HepG2 (cell line): ENCODE measurements at regions not wholly inside any gene's neighbourhood (a gene's known extent, or its start where the extent isn't known, plus 50 kb on each side); places are given as distances from the start of the nearest gene placed in this dataset.

Source experiments
- ATAC-seq: fragments of 200-7000 bp; cut with Tn5 transposase; 3 replicates; pipeline ENCODE4 v1.9.1; 2020; ENCODE audit warnings: mild to moderate bottlenecking, moderate library complexity
- BruUV-seq: library from RNA; stranded (reverse); fragments of 400-500 nt; replicated peaks from 2 replicates; lab custom pipeline; 2021; lab: Mats Ljungman, UMichigan
- CTCF ChIA-PET: fragments of 300-600 bp; formaldehyde crosslinking; extraction: SDS; loops from one replicate; lab custom pipeline; 2021; ENCODE audit warnings: low total read pairs, inconsistent platforms, low intra/inter-chr PET ratio; lab: Yijun Ruan, JAX
- POLR2A ChIA-PET: fragments of 350-600 bp; sonication (Branson Sonifier 250); formaldehyde crosslinking; loops from one replicate; lab custom pipeline; 2020; ENCODE audit warnings: antibody characterized with exemption, inconsistent platforms; lab: Yijun Ruan, JAX
- DNase-seq: peaks from one replicate; pipeline ENCODE4 v3.0.0-alpha.2; 2015; ENCODE audit warnings: low spot score
- FAIRE-seq: peaks from 3 replicates; lab custom pipeline; 2011; peaks lifted over from hg19 to GRCh38; lab: Jason Lieb, UNC
- H2AFZ ChIP-seq: one replicate; pipeline ENCODE4 v1.6.1; 2011; ENCODE audit warnings: low read length, inconsistent platforms
- H3K27ac ChIP-seq: fragments of 300-600 bp; 3 replicates; pipeline ENCODE4 v1.8.0; 2011; ENCODE audit warnings: mixed run types, mild to moderate bottlenecking, mixed read lengths, low read length, inconsistent platforms; ENCODE audit not compliant: insufficient read depth; ENCODE audit errors: extremely low read length
- H3K27me3 ChIP-seq, 2 experiments: fragments of 200-600 bp in 1 of 2; 2 replicates in 1 of 2; 3 replicates in 1 of 2; pipeline versions ENCODE4 v1.6.0 to v1.8.0; 2011; ENCODE audit warnings: low read length in 2 of 2, mild to moderate bottlenecking in 2 of 2, moderate library complexity in 2 of 2, inconsistent platforms in 1 of 2; ENCODE audit not compliant: insufficient read depth in 2 of 2, control insufficient read depth in 1 of 2
- H3K36me3 ChIP-seq, 2 experiments: fragments of 200-600 bp in 1 of 2; replicated peaks in 1 of 2; 2 replicates in 1 of 2; 3 replicates in 1 of 2; pipeline versions ENCODE4 v1.5.1 to v1.8.0; 2011; ENCODE audit warnings: low read length in 2 of 2, inconsistent platforms in 1 of 2; ENCODE audit not compliant: insufficient read depth in 2 of 2, control insufficient read depth in 1 of 2
- H3K4me1 ChIP-seq: 2 replicates; pipeline ENCODE4 v1.5.1; 2012; ENCODE audit warnings: low read length, inconsistent platforms; ENCODE audit not compliant: insufficient read depth
- H3K4me2 ChIP-seq: 2 replicates; pipeline ENCODE4 v1.6.0; 2011; ENCODE audit warnings: low read depth, low read length, inconsistent platforms
- H3K4me3 ChIP-seq, 3 experiments: fragments of 200-600 bp in 1 of 3; sonication (generic), shearing (Covaris generic) in 1 of 3; replicated peaks in 1 of 3; 2 replicates each; pipeline ENCODE4 v1.5.1; 2011 to 2016; ENCODE audit warnings: low read length in 3 of 3, inconsistent platforms in 2 of 3, low read depth in 2 of 3, mild to moderate bottlenecking in 2 of 3, control low read depth in 1 of 3, mixed read lengths in 1 of 3; ENCODE audit not compliant: insufficient read depth in 1 of 3
- H3K79me2 ChIP-seq: one replicate; pipeline ENCODE4 v1.6.1; 2011; ENCODE audit warnings: low read length, inconsistent platforms; ENCODE audit not compliant: insufficient read depth
- H3K9ac ChIP-seq: 2 replicates; pipeline ENCODE4 v1.6.0; 2011; ENCODE audit warnings: mild to moderate bottlenecking, low read depth, low read length, inconsistent platforms; ENCODE audit not compliant: insufficient read depth
- H3K9me3 ChIP-seq: 2 replicates; pipeline ENCODE4 v1.5.1; 2012; ENCODE audit warnings: mild to moderate bottlenecking, low read length
- H4K20me1 ChIP-seq: 2 replicates; pipeline ENCODE4 v1.6.0; 2011; ENCODE audit warnings: inconsistent platforms, mild to moderate bottlenecking, low read length, moderate library complexity; ENCODE audit not compliant: insufficient read depth
- FOXC1 ChIP-seq: sonication (generic); formaldehyde crosslinking; IDR thresholded peaks from 2 replicates; pipeline ENCODE4 v1.8.0; 2022; ENCODE audit warnings: mild to moderate bottlenecking, missing genetic modification reagents, borderline replicate concordance
- HNF4A ChIP-seq: sonication (generic); formaldehyde crosslinking; IDR thresholded peaks from 2 replicates; pipeline ENCODE4 v1.4.0; 2020; ENCODE audit warnings: missing genetic modification reagents
- MEIS2 ChIP-seq: sonication (generic); formaldehyde crosslinking; IDR thresholded peaks from 2 replicates; pipeline ENCODE4 v1.9.0; 2021; ENCODE audit warnings: mild to moderate bottlenecking, missing genetic modification reagents
- NFE2L2 ChIP-seq: fragments of 150-350 bp; IDR thresholded peaks from 2 replicates; pipeline ENCODE4 v1.6.1; 2014; ENCODE audit warnings: low read length
- SIN3A ChIP-seq: IDR thresholded peaks from 2 replicates; pipeline ENCODE4 v1.6.1; 2011; ENCODE audit warnings: low read depth, mild to moderate bottlenecking, control low read depth, low read length, borderline replicate concordance
- SKI ChIP-seq: fragments of 450-650 bp; IDR thresholded peaks from one replicate; pipeline ENCODE4 v1.6.1; 2018; ENCODE audit warnings: mild to moderate bottlenecking; ENCODE audit not compliant: partially characterized antibody
- TCF7 ChIP-seq: sonication (generic); IDR thresholded peaks from 2 replicates; pipeline ENCODE4 v1.6.1; 2016; ENCODE audit warnings: antibody characterized with exemption, low read depth
- TCF7L2 ChIP-seq: IDR thresholded peaks from 2 replicates; pipeline ENCODE4 v1.6.1; 2011; ENCODE audit warnings: mild to moderate bottlenecking, low read depth, low read length, moderate library complexity
- ZNF234 ChIP-seq: sonication (generic); formaldehyde crosslinking; conservative IDR thresholded peaks from 2 replicates; pipeline ENCODE4 v1.5.1; 2020; ENCODE audit warnings: mild to moderate bottlenecking, missing genetic modification reagents
- ZNF281 ChIP-seq: sonication (generic); formaldehyde crosslinking; IDR thresholded peaks from 2 replicates; pipeline ENCODE4 v1.4.0; 2020; ENCODE audit warnings: missing genetic modification reagents, borderline replicate concordance
- ZNF564 ChIP-seq: sonication (generic); formaldehyde crosslinking; IDR thresholded peaks from 2 replicates; pipeline ENCODE4 v1.8.1; 2023; ENCODE audit warnings: mild to moderate bottlenecking, missing genetic modification reagents
- WGBS: methylation state at CpG from one replicate; pipeline ENCODE4 v1.1.6; 2017; ENCODE audit warnings: low lambda C conversion rate; 5-methylcytosine and 5-hydroxymethylcytosine counted together
- in situ Hi-C: cut with HindIII; loops from 2 replicates; pipeline ENCODE4 v1.10.0; 2017; ENCODE audit warnings: low pct_unique_long_range_greater_than_20kb; ENCODE audit not compliant: extremely low pct_ligation_motif_present
- intact Hi-C: fragments of 100-400 bp; cut with micrococcal nuclease; formaldehyde crosslinking; loops from one replicate; pipeline ENCODE4 v1.10.0; 2022; ENCODE audit not compliant: unreplicated experiment
- TF ChIP-seq, protein P1 (sequence below): sonication (generic); formaldehyde crosslinking; IDR thresholded peaks from 2 replicates; pipeline ENCODE4 v1.4.0; 2020; ENCODE audit warnings: missing genetic modification reagents

DNA sequence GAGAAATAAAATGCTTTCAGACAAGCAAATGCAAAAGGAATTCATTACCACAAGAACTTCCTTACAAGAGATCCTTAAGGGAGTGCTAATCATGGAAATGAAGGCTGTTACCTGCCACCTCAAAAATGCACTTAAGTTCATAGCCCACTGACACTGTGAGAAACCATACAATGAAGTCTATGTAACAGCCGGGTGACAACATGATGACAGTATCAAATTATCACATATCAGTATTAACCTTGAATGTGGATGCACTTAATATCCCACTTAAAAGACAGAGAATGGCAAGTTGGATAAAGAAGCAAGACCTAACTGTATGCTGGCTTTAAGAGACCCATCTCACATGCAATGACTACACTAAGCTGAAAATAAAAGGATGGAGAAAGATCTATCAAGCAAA, 403.4 kb upstream of the MC4R start:
- BruUV-seq = no TSS peak
- no peaks in the 10 kb centered on the region for H4K20me1 ChIP-seq
- H3K9ac ChIP-seq = no peak overlapping the region
- intact Hi-C loops (loop anchor here (10.0 kb wide), 1 partner anchor 639 kb away; no protein-coding TSS in a partner anchor), in situ Hi-C loops (no loop called here)
- FAIRE-seq = no peak
- no peak for DNase-seq
- H3K27ac ChIP-seq = no peak overlapping the region
- ChIA-PET CTCF (no interaction called here), POLR2A (no interaction called here)
- no peak for TF ChIP-seq SKI
- TF ChIP-seq NFE2L2 = no peak
- no peak for TF ChIP-seq ZNF564 (CRISPR knock-in tag)
- TF ChIP-seq ZNF281 = no peak
- TF ChIP-seq TCF7L2 = no peak
- no peak for TF ChIP-seq FOXC1 (CRISPR knock-in tag)
- no peak for TF ChIP-seq SIN3A
- no peak for TF ChIP-seq HNF4A (CRISPR knock-in tag)
- TF ChIP-seq, protein P1, sequence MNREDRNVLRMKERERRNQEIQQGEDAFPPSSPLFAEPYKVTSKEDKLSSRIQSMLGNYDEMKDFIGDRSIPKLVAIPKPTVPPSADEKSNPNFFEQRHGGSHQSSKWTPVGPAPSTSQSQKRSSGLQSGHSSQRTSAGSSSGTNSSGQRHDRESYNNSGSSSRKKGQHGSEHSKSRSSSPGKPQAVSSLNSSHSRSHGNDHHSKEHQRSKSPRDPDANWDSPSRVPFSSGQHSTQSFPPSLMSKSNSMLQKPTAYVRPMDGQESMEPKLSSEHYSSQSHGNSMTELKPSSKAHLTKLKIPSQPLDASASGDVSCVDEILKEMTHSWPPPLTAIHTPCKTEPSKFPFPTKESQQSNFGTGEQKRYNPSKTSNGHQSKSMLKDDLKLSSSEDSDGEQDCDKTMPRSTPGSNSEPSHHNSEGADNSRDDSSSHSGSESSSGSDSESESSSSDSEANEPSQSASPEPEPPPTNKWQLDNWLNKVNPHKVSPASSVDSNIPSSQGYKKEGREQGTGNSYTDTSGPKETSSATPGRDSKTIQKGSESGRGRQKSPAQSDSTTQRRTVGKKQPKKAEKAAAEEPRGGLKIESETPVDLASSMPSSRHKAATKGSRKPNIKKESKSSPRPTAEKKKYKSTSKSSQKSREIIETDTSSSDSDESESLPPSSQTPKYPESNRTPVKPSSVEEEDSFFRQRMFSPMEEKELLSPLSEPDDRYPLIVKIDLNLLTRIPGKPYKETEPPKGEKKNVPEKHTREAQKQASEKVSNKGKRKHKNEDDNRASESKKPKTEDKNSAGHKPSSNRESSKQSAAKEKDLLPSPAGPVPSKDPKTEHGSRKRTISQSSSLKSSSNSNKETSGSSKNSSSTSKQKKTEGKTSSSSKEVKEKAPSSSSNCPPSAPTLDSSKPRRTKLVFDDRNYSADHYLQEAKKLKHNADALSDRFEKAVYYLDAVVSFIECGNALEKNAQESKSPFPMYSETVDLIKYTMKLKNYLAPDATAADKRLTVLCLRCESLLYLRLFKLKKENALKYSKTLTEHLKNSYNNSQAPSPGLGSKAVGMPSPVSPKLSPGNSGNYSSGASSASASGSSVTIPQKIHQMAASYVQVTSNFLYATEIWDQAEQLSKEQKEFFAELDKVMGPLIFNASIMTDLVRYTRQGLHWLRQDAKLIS (CRISPR knock-in tag) = no peak
- TF ChIP-seq ZNF234 (CRISPR knock-in tag) = no peak
- no peak for TF ChIP-seq MEIS2 (CRISPR knock-in tag)
- no peak for TF ChIP-seq TCF7
- no peak overlapping the region for H3K4me3 ChIP-seq
- H3K4me2 ChIP-seq = no peak overlapping the region
- no peak for ATAC-seq
- 7% methylated on average over 1 of the region's 1 CpG for WGBS
- no peaks in the 10 kb centered on the region for H3K79me2 ChIP-seq
- no peaks in the 10 kb centered on the region for H3K36me3 ChIP-seq
- no peaks in the 10 kb centered on the region for H3K4me1 ChIP-seq
- H3K27me3 ChIP-seq = no peaks in the 10 kb centered on the region
- peaks cover 76% of the 10 kb centered on the region for H3K9me3 ChIP-seq
- H2AFZ ChIP-seq = no peak overlapping the region
